IPS DF 6.9 (cell line): ENCODE measurements at regions not wholly inside any gene's neighbourhood (a gene's known extent, or its start where the extent isn't known, plus 50 kb on each side); places are given as distances from the start of the nearest gene placed in this dataset.

ENCODE experiments used
- DNase-seq: peaks from one replicate; pipeline ENCODE4 v3.0.0-alpha.2; 2013; ENCODE audit warnings: low read depth, low spot score
- H3K27ac ChIP-seq: one replicate; pipeline ENCODE4 v1.5.1; 2013; ENCODE audit warnings: low read length, control low read depth
- H3K27me3 ChIP-seq: 2 replicates; pipeline ENCODE4 v1.6.1; 2013; ENCODE audit warnings: mild to moderate bottlenecking, low read length; ENCODE audit not compliant: control insufficient read depth, insufficient read depth
- H3K36me3 ChIP-seq: 2 replicates; pipeline ENCODE4 v1.6.1; 2013; ENCODE audit warnings: low read length; ENCODE audit not compliant: control insufficient read depth, insufficient read depth
- H3K4me1 ChIP-seq: 2 replicates; pipeline ENCODE4 v1.6.1; 2013; ENCODE audit warnings: low read length; ENCODE audit not compliant: control insufficient read depth, insufficient read depth
- H3K4me3 ChIP-seq: 2 replicates; pipeline ENCODE4 v1.5.1; 2013; ENCODE audit warnings: mild to moderate bottlenecking, low read length
- H3K9me3 ChIP-seq: 2 replicates; pipeline ENCODE4 v1.6.1; 2013; ENCODE audit warnings: low read length, inconsistent platforms; ENCODE audit not compliant: control insufficient read depth, insufficient read depth
- WGBS: extraction: QIAGEN DNeasy Blood & Tissue Kit; methylation state at CpG from one replicate; pipeline ENCODE4 v1.1.7; 2013; ENCODE audit warnings: mixed read lengths, missing lambda C conversion rate; ENCODE audit not compliant: insufficient read length, insufficient coverage; 5-methylcytosine and 5-hydroxymethylcytosine counted together

- H3K9me3 ChIP-seq: no peaks in the 10 kb centered on the region
- no peak for DNase-seq
- no CpG with 5 or more reads among the region's 3 CpGs for WGBS
Measured at GRCh38 chr7:86962623-86963022, 96.8 kb downstream of the ELAPOR2 start.

GRCh38 chr7:86961686-86962085 lies 97.8 kb downstream of the ELAPOR2 start:
- peaks cover 5% of the 10 kb centered on the region; the same call in 1 of the 2 replicates for H3K4me1 ChIP-seq
- no CpG with 5 or more reads among the region's 1 CpG for WGBS
- no peak overlapping the region for H3K4me3 ChIP-seq
- no peaks in the 10 kb centered on the region for H3K9me3 ChIP-seq
- no peaks in the 10 kb centered on the region for H3K36me3 ChIP-seq
- H3K27ac ChIP-seq: no peak overlapping the region
- no peaks in the 10 kb centered on the region for H3K27me3 ChIP-seq
- no peak for DNase-seq

More at GRCh38 chr7:86962623-86963022, 96.8 kb downstream of the ELAPOR2 start:
- H3K36me3 ChIP-seq: no peaks in the 10 kb centered on the region
- H3K4me1 ChIP-seq: peaks cover 5% of the 10 kb centered on the region; the same call in 1 of the 2 replicates
- no peaks in the 10 kb centered on the region for H3K27me3 ChIP-seq
- H3K4me3 ChIP-seq: no peak overlapping the region
- H3K27ac ChIP-seq: no peak overlapping the region

GRCh38 chr7:86958380-86958779 lies 101.1 kb downstream of the ELAPOR2 start:
- DNase-seq: no peak
- WGBS: no CpG with 5 or more reads among the region's 2 CpGs
- no peaks in the 10 kb centered on the region for H3K27me3 ChIP-seq

GRCh38 chr7:86956567-86956966 lies 102.9 kb downstream of the ELAPOR2 start:
- no CpG with 5 or more reads among the region's 4 CpGs for WGBS
- Histone ChIP-seq H3K27ac (no peak overlapping the region), H3K9me3 (no peaks in the 10 kb centered on the region), H3K4me3 (no peak overlapping the region), H3K27me3 (no peaks in the 10 kb centered on the region), H3K4me1 (no peaks in the 10 kb centered on the region; the same call in 1 of the 2 replicates), H3K36me3 (no peaks in the 10 kb centered on the region)
- no peak for DNase-seq

More at GRCh38 chr7:86958380-86958779, 101.1 kb downstream of the ELAPOR2 start:
- Histone ChIP-seq H3K27ac (no peak overlapping the region), H3K4me1 (no peaks in the 10 kb centered on the region; the same call in 1 of the 2 replicates), H3K4me3 (no peak overlapping the region), H3K36me3 (no peaks in the 10 kb centered on the region), H3K9me3 (no peaks in the 10 kb centered on the region)

GRCh38 chr7:86955895-86956503 lies 103.5 kb downstream of the ELAPOR2 start:
- Histone ChIP-seq H3K27me3 (no peaks in the 10 kb centered on the region), H3K36me3 (no peaks in the 10 kb centered on the region), H3K4me3 (no peak overlapping the region), H3K9me3 (no peaks in the 10 kb centered on the region), H3K27ac (no peak overlapping the region), H3K4me1 (no peaks in the 10 kb centered on the region; the same call in 1 of the 2 replicates)
- no CpG with 5 or more reads among the region's 1 CpG for WGBS
- no peak for DNase-seq

GRCh38 chr7:86954971-86955370 lies 104.5 kb downstream of the ELAPOR2 start:
- no peak overlapping the region for H3K27ac ChIP-seq
- H3K27me3 ChIP-seq: no peaks in the 10 kb centered on the region
- H3K9me3 ChIP-seq: no peaks in the 10 kb centered on the region
- H3K4me1 ChIP-seq: peaks cover 2% of the 10 kb centered on the region
- no peak overlapping the region for H3K4me3 ChIP-seq
- no peak for DNase-seq
- H3K36me3 ChIP-seq: no peaks in the 10 kb centered on the region

- Histone ChIP-seq H3K27me3 (no peaks in the 10 kb centered on the region), H3K36me3 (no peaks in the 10 kb centered on the region), H3K4me3 (no peak overlapping the region), H3K4me1 (peaks cover 5% of the 10 kb centered on the region), H3K9me3 (no peaks in the 10 kb centered on the region), H3K27ac (no peak overlapping the region)
- no CpG with 5 or more reads among the region's 3 CpGs for WGBS
- no peak for DNase-seq
Measured at GRCh38 chr7:86953653-86954336, 105.7 kb downstream of the ELAPOR2 start.

- Histone ChIP-seq H3K9me3 (no peaks in the 10 kb centered on the region), H3K4me3 (no peak overlapping the region), H3K27ac (no peak overlapping the region), H3K27me3 (no peaks in the 10 kb centered on the region), H3K36me3 (no peaks in the 10 kb centered on the region), H3K4me1 (peaks cover 5% of the 10 kb centered on the region)
- DNase-seq: no peak
Measured at GRCh38 chr7:86953219-86953618, 106.2 kb downstream of the ELAPOR2 start.

GRCh38 chr7:86951895-86952294 lies 107.6 kb downstream of the ELAPOR2 start:
- Histone ChIP-seq H3K9me3 (no peaks in the 10 kb centered on the region), H3K4me1 (peaks cover 5% of the 10 kb centered on the region), H3K27me3 (no peaks in the 10 kb centered on the region), H3K4me3 (no peak overlapping the region), H3K27ac (no peak overlapping the region), H3K36me3 (no peaks in the 10 kb centered on the region)
- no peak for DNase-seq

- Histone ChIP-seq H3K36me3 (no peaks in the 10 kb centered on the region), H3K27me3 (no peaks in the 10 kb centered on the region), H3K4me1 (peaks cover 5% of the 10 kb centered on the region; the same call in 1 of the 2 replicates), H3K27ac (no peak overlapping the region), H3K4me3 (no peak overlapping the region), H3K9me3 (no peaks in the 10 kb centered on the region)
- no CpG with 5 or more reads among the region's 1 CpG for WGBS
- DNase-seq: no peak
Measured at GRCh38 chr7:86950944-86951343, 108.5 kb downstream of the ELAPOR2 start.

GRCh38 chr7:86950360-86950759 lies 109.1 kb downstream of the ELAPOR2 start:
- H3K4me3 ChIP-seq: no peak overlapping the region
- WGBS: no CpG with 5 or more reads among the region's 4 CpGs
- no peaks in the 10 kb centered on the region for H3K9me3 ChIP-seq
- no peak overlapping the region for H3K27ac ChIP-seq
- peaks cover 5% of the 10 kb centered on the region; the same call in 1 of the 2 replicates for H3K4me1 ChIP-seq
- no peaks in the 10 kb centered on the region for H3K27me3 ChIP-seq
- no peaks in the 10 kb centered on the region for H3K36me3 ChIP-seq
- no peak for DNase-seq
